DND-41 (cell line): ENCODE measurements at regions not wholly inside any gene's neighbourhood (a gene's known extent, or its start where the extent isn't known, plus 50 kb on each side); places are given as distances from the start of the nearest gene placed in this dataset.

Source experiments
- ATAC-seq: fragments of 200-7000 bp; cut with Tn5 transposase; 3 replicates; pipeline ENCODE4 v1.9.1; 2021; ENCODE audit warnings: low read depth; ENCODE audit not compliant: insufficient read depth
- DNase-seq: peaks from one replicate; pipeline ENCODE4 v3.0.0-alpha.2; 2020
- H2AFZ ChIP-seq: 2 replicates; pipeline ENCODE4 v1.6.0; 2012; ENCODE audit warnings: low read depth, low read length
- H3K27ac ChIP-seq: 2 replicates; pipeline ENCODE4 v1.5.1; 2012; ENCODE audit warnings: low read length, inconsistent platforms
- H3K27me3 ChIP-seq: fragments of 200-600 bp; sonication (generic); 2 replicates; pipeline ENCODE4 v1.6.0; 2012; ENCODE audit warnings: low read length, mild to moderate bottlenecking, inconsistent platforms; ENCODE audit not compliant: insufficient read depth, poor library complexity
- H3K36me3 ChIP-seq: 2 replicates; pipeline ENCODE4 v1.5.1; 2012; ENCODE audit warnings: low read length, inconsistent platforms; ENCODE audit not compliant: insufficient read depth
- H3K4me1 ChIP-seq: 2 replicates; pipeline ENCODE4 v1.5.1; 2012; ENCODE audit warnings: mild to moderate bottlenecking, low read length; ENCODE audit not compliant: insufficient read depth
- H3K4me2 ChIP-seq: 2 replicates; pipeline ENCODE4 v1.6.0; 2012; ENCODE audit warnings: mild to moderate bottlenecking, moderate library complexity, low read length, inconsistent platforms; ENCODE audit not compliant: insufficient read depth
- H3K4me3 ChIP-seq, 2 experiments: fragments of 200-600 bp in 1 of 2; shearing (Covaris generic) in 1 of 2; 2 replicates each; pipeline ENCODE4 v1.5.1; 2012 to 2016; ENCODE audit warnings: inconsistent platforms in 2 of 2, low read length in 2 of 2, mild to moderate bottlenecking in 2 of 2, low read depth in 1 of 2, moderate library complexity in 1 of 2
- H3K79me2 ChIP-seq: 2 replicates; pipeline ENCODE4 v1.6.0; 2012; ENCODE audit warnings: low read length, inconsistent platforms; ENCODE audit not compliant: insufficient read depth
- H3K9ac ChIP-seq: 2 replicates; pipeline ENCODE4 v1.6.0; 2012; ENCODE audit warnings: low read depth, mild to moderate bottlenecking, inconsistent platforms, low read length, moderate library complexity
- H3K9me3 ChIP-seq: 2 replicates; pipeline ENCODE4 v1.5.1; 2012; ENCODE audit warnings: low read length, moderate library complexity, mild to moderate bottlenecking, inconsistent platforms; ENCODE audit not compliant: insufficient read depth, severe bottlenecking
- H4K20me1 ChIP-seq: 2 replicates; pipeline ENCODE4 v1.6.0; 2012; ENCODE audit warnings: low read length; ENCODE audit not compliant: insufficient read depth
- CTCF ChIP-seq: IDR thresholded peaks from 2 replicates; pipeline ENCODE4 v1.5.1; 2012; ENCODE audit warnings: borderline replicate concordance, low read length, moderate library complexity, mild to moderate bottlenecking; ENCODE audit not compliant: poor library complexity, severe bottlenecking; ENCODE audit errors: extremely low read depth
- EZH2 ChIP-seq: IDR thresholded peaks from 3 replicates; pipeline ENCODE4 v1.6.1; 2012; ENCODE audit warnings: borderline replicate concordance, low read depth, mild to moderate bottlenecking, moderate library complexity, low read length, inconsistent platforms; ENCODE audit not compliant: severe bottlenecking

GRCh38 chr3:30982416-30983075 lies 88.1 kb upstream of the GADL1 start:
- no peak overlapping the region for H3K4me2 ChIP-seq
- no peaks in the 10 kb centered on the region for H3K27me3 ChIP-seq
- no peak overlapping the region for H3K4me3 ChIP-seq
- H3K4me1 ChIP-seq = peaks cover 22% of the 10 kb centered on the region
- no peaks in the 10 kb centered on the region for H3K36me3 ChIP-seq
- no peak overlapping the region for H2AFZ ChIP-seq
- no peaks in the 10 kb centered on the region for H4K20me1 ChIP-seq
- H3K9ac ChIP-seq = no peak overlapping the region
- no peaks in the 10 kb centered on the region for H3K79me2 ChIP-seq
- ATAC-seq = no peak
- no peak overlapping the region for H3K27ac ChIP-seq
- no peak for DNase-seq
- TF ChIP-seq EZH2 (no peak), CTCF (no peak)
- H3K9me3 ChIP-seq = no peaks in the 10 kb centered on the region

GRCh38 chr3:30984855-30985749 lies 90.6 kb upstream of the GADL1 start:
- Histone ChIP-seq H3K27me3 (no peaks in the 10 kb centered on the region), H3K9me3 (no peaks in the 10 kb centered on the region), H3K27ac (peak overlapping the region; percentile 11; the same call in 1 of the 2 replicates), H3K4me3 (no peak overlapping the region), H3K9ac (no peak overlapping the region), H4K20me1 (no peaks in the 10 kb centered on the region), H3K4me2 (peak overlapping the region; percentile 9; the same call in 1 of the 2 replicates), H3K4me1 (peaks cover 31% of the 10 kb centered on the region), H3K79me2 (no peaks in the 10 kb centered on the region), H2AFZ (no peak overlapping the region), H3K36me3 (no peaks in the 10 kb centered on the region)
- ATAC-seq = peak; percentile 59; the same call in 2 of the 3 replicates
- TF ChIP-seq CTCF (no peak), EZH2 (no peak)
- DNase-seq = no peak

GRCh38 chr3:30986551-30986950 lies 92.1 kb upstream of the GADL1 start:
- H2AFZ ChIP-seq = no peak overlapping the region
- no peaks in the 10 kb centered on the region for H4K20me1 ChIP-seq
- DNase-seq = no peak
- no peak overlapping the region for H3K27ac ChIP-seq
- no peaks in the 10 kb centered on the region for H3K27me3 ChIP-seq
- H3K4me2 ChIP-seq = no peak overlapping the region
- H3K4me3 ChIP-seq = no peak overlapping the region
- peaks cover 31% of the 10 kb centered on the region for H3K4me1 ChIP-seq
- no peaks in the 10 kb centered on the region for H3K9me3 ChIP-seq
- ATAC-seq = no peak
- no peaks in the 10 kb centered on the region for H3K79me2 ChIP-seq
- H3K9ac ChIP-seq = no peak overlapping the region
- no peak for TF ChIP-seq CTCF
- no peak for TF ChIP-seq EZH2
- H3K36me3 ChIP-seq = no peaks in the 10 kb centered on the region
